HG03432 (cell line): ENCODE measurements at regions not wholly inside any gene's neighbourhood (a gene's known extent, or its start where the extent isn't known, plus 50 kb on each side); places are given as distances from the start of the nearest gene placed in this dataset.

Source experiments
- ATAC-seq: cut with Tn5 transposase; IDR thresholded peaks from one replicate; pipeline ENCODE4 v1.9.1; 2021; ENCODE audit warnings: mild to moderate bottlenecking, moderate library complexity; ENCODE audit not compliant: unreplicated experiment

DNA sequence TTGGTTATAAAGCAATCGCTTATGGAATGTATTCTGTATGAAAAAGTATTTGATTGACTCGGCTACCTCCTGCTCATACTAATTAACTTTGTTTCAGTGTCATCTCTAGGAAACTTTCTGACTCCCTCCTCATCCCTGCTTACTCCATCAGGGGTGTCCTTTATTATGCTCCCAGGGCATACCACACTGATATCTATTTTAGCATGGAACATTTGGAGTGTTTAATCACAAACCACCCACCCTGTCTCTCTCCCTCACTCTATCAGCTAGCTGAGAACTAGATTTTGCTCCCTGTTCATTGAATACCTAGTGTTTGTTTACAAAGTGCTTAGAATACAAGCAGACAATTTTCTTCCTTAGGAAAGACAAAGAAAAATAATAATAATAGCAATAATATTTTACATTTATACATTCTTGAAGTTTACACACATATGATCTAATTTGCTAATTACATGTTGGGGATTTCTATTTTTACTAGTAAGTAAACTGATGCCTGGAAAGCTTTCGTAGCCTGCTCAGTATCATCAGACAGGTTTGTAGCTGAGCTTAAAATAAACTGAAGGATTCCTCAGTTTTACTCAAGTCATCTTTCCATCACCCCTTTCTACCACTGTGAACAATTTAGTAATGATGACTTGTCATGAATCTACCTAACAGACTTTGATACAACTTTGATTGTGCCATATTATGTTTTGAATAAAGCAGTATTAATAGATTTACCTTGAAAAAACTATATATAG lies 811.4 kb upstream of the HS3ST1 start:
- ATAC-seq, result no peak

DNA sequence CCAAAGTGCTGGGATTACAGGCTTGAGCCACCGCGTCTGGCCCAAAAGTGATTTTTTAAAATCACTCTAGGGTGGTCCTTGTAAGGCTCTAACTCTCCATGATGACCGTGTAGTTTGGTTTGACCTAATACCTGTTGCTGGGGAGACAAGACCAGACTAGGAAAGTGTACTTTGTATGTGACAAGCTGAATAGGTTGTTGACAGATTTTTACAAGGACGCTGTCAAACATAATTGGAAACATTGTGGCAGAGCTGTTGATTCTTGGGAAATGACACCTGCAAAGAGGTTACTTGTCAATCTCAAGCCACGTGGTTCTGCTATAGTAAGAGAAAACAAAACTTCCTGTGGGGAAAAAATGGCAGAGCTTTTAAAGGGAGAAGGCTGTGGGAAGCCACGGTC lies 802.4 kb upstream of the HS3ST1 start:
- ATAC-seq, result no peak

DNA sequence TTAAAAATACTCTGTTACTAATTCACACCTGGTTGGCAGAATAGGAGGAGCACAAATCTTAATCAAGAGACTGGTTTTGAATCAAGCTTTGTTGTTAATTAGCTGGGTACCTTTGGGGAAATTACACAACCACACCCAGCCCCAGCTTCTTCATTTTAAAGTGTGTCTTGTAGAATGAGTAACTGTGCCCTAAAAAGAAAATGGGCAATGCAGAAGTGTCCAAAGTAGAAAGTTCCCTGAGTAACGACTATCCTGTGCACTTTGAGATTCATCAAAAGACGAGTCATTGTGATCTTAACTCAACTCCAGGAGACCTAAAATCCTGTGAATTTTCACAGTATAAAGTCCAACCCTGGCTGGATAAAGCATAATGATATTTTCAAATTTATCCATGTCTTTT lies 792.3 kb upstream of the HS3ST1 start:
- ATAC-seq, result no peak

DNA sequence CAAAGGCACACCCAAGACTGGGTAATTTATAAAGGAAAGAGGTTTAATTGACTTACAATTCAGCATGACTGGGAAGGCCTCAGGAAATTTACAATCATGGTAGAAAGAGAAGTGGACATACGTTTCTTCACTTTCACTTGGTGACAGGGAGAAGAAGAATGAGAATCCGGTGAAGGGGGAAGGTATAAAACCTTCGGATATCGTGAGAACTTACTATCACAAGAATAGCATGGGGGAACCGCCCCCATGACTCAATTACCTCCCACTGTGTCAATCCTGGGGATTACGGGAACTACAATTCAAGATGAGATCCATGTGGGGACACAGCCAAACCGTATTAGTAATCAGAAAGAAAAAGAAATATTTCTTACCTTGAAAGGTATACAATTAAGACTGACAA lies 782.9 kb upstream of the HS3ST1 start:
- ATAC-seq, result no peak

DNA sequence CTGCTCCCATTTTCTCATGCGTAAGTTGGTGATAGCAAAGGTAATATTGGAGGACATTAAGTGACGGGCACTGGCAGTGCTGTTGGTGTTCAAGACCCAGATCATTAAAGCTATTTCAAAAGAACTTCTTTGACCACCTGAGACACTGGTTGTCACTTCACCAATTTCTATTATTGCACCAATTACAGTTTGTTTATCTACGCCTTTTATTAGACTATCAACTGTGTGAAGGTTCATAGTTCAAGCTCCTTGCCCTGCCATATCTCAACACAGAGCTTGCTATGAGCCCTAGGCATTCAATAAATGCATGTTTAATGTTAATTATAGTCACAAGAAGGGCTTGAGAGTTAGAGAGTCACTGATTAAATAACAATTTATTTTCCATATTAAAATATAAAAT lies 778.7 kb upstream of the HS3ST1 start:
- ATAC-seq, result no peak

DNA sequence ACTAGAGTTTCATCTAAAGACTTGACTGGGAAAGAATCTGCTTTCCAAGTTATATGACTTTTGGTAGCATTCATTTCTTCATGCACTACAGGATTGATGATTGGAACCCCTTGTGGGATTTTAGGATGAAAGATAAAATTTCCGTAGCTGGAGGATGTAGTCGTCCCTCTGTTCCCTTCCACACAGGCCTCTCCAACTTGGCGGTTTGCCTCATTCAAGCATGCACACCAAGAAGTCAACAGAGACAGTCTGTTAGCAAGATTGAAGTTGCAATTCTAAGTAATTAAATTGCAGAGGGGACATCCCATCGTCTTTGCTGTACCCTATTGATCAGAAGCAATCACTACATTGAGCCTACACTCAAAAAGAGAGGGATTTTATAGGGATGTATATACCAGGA lies 777.4 kb upstream of the HS3ST1 start:
- ATAC-seq, result no peak

DNA sequence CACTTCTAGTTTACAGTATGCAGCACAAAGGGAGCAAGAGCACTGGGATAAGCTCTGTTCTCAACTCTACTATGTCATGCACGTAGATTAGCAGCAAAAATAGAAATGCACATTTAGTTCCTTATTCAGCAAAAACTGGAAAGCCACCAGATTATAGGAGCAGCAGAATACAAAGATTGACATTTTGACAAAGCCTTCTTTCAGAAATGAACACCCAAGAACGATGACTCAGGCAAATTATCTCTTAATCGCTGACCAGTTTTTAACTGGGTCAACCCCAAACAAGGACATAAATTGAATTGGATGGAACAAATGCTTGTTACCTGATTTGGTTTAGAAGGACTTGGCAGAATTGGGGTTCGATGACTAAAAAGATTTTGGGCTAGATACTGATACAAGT lies 775.3 kb upstream of the HS3ST1 start:
- ATAC-seq, result no peak

DNA sequence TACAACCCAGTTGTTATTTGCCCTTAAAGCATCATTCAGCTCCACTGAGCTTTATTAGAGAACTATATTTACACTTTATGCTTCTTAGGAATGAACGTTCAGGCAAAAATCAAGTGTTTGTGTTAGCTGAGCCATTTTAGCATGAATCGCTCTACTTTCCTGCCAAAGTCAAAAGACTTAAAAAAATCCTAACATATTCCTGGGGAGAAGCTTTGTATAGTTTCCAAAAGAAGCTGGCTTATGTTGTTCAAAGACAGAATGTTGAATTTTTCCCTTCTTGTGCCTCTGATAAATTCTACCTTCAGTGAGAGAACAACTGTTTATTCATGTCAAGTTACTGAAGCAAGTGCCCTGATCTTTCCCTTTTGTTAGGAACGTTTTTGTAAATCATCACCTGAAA lies 771.5 kb upstream of the HS3ST1 start:
- no peak for ATAC-seq

DNA sequence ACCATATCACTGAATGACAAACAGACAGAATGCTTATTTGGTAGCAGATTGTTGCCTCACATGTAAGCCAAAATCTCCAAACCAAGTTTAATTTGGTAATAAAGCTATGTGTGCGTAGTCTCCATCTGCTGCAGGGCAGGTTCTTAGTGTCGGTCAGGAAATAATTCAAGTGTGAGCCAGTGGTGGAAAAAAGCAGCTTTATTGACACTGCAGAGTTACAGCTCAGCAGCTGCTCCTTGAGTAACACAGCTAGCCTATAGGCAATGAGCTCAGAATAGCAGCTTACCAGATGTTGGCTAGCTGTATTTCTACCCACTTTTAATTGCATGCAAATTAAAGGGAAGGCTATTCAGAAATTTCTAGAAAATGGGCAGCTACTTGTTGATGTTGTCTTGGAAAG lies 757.8 kb upstream of the HS3ST1 start:
- no peak for ATAC-seq

DNA sequence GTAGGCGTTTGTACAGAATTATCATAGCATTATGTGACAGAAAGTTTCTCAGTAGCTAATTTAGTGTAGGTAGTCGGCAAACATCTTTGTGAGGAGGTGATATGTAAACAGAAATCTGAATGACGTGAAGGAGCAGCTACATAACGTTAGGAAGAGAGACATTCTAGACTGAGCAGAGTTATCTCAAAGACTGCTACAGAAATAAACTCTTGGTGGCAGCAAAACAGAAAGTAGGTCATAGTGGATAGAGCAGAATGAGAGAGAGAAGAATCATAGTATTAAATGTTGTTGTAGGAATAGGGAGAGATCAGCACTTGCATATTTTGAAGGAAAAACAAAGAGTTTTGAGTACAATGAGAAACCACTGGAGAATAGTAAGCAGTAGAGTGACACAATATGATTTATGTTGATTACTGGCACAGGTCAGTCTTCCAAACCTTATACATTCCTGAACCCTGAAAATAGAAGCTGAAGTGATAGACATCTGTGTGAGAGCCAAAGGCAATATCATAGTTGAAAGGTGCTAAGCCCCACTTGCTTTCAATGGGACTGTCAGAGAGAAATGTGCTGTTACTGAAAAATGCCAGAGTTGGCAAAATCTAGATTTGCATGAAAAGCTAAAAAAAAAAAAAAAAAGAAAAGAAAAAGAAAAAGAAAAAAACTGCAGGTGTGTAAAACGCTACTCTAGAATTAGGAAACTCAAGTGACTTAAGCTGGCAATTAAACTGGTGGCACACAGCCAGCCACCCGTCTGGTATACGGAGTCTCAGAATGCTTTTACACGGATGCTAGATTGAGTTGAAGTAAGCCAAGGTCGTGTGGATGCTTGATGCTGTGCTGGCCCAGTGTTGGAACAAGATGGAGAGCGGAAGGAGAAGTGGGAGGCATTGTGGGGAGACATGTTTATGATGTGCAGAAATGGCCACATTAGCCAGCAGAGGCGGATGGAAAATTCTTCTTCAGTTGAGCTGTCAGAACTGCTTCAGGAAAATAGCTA lies 750.2 kb upstream of the HS3ST1 start:
- ATAC-seq, result no peak

DNA sequence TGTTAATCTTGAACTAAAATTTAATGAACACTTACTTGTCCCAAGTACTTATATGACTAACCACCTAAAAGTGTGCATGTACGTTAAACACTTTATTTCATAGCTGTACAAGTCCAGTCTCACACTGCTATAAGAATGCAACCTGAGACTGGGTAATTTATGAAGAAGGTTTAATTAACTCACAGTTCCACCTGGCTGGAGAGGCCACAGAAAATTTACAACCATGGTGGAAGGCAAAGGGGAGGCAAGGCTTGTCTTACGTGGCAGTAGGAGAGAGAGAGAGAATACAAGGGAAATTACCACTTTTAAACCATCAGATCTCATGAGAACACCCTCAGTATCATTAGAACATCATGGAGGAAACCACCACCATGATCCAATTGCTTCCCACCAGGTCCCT lies 748.7 kb upstream of the HS3ST1 start:
- no peak for ATAC-seq

DNA sequence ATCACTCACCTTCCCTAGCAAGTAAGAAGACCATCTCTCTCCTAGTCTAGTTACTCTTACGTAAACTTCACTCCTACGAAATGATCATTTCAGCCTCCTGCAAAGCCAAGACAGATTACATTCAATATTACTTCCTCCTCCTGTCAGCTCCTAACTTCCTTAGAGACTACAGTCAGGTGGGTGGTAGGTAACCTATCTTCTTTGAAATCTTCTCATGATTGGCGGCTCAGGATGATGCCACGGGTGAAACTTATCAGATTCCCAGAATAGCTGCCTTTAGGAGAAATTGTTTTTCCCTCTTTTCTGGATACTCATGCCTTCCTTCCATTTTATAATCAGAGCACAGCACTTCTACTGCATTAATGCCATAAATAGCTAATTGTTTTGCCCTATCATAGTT lies 744.8 kb upstream of the HS3ST1 start:
- ATAC-seq, result no peak

DNA sequence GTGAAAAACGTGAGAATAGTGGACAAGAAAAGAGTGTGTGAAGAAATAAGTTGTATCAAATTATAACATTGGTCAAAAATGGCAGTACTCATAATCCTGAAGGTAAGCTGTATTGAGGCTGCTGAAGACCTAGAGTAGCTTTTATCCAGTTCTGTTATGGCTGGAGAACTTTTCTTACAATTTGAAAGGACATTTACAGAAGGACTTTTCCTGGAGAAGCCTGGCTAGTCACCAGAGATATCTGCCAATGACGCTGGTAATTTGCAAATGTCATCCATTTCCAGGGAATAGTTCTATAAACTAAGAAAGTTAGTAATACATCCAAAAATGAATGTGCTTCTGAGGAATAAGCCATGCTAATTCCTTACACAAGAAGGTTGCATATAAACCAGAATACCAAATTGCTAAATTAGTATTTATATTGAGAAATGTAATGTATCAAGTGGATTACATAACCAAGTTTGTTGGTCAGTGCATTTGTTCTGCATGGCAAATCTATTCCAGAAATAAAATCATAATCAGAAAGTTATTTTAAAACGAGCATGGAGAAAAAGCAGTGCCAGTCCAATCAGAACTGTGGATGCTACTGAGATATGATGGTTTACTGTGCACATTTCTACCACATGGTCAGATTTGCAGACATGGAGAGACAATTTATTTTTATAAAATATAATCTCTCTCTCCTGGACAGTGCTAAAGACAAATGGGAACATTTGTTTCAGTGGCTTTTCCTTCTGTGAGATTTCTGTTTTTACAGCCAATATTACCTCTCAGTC lies 743.7 kb upstream of the HS3ST1 start:
- no peak for ATAC-seq

DNA sequence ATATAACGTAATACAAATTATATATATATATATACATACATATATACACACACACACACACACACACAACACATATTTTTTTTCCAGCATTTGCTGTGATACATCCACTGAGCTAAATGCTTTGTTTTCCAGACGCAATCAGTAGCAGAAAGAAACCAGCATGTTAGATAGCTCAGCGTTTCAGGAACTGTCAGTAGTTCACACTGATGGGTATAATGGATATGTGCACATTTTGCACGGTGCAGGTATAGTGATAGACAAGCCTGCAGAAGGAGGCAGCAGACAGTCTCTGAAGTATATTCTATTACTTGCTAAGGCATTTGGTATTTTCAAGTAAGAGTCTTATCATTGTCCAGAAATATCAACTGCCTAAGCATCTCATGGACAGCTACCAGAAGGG lies 741.6 kb upstream of the HS3ST1 start:
- no peak for ATAC-seq

DNA sequence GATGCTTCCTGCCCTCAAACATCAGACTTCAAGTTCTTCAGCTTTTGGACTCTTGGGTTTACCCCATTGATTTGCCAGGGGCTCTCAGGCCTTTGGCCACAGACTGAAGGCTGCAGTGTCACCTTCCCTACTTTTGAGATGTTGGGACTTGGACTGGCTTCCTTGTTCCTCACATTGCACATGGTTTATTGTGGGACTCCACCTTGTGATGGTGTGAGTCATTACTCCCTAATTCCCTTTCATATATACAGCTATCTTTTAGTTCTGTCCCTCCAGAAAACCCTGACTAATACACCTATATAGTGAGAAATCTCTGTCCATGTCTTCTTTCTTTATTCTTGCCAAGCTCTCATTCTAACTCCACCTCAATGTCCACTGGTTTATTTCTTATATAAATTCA lies 736.9 kb upstream of the HS3ST1 start:
- no peak for ATAC-seq

DNA sequence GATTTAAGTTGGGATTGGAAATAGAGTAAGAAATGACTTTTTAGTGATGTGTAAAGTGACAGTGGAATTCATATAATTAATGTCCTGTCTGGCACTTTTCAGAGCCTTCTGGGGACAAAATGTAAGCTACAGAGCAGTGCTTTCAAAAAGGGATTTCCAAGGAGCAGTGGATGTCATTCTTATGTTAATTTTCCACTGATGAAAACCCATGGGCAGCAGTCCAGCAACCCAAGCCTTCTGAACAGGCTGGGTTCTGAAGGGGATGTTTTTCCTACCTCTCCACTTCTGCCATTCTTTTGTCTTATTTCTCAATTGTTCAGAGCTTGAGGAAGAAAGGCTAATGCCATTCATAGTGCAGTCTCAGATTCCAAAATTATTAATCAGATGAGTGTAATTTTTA lies 717.6 kb upstream of the HS3ST1 start:
- ATAC-seq, result no peak

DNA sequence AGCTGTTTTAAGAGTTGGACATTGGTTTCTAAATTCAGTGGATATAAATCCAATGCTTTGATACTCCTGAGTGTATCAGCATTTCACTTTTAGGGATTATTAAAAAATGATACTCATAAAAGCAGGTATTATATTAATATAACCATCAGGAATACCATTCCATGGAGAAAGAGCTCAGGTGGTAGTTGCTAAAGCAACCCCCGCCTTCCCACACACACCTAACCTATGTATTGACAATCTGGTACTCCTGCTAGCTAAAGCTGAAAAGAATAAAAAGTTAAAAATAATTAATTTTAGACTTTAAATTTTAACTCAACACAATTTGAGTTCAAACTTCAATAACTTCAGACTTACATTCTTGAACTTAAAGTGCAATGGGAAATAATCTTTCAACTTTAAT lies 717.1 kb upstream of the HS3ST1 start:
- ATAC-seq, result no peak

DNA sequence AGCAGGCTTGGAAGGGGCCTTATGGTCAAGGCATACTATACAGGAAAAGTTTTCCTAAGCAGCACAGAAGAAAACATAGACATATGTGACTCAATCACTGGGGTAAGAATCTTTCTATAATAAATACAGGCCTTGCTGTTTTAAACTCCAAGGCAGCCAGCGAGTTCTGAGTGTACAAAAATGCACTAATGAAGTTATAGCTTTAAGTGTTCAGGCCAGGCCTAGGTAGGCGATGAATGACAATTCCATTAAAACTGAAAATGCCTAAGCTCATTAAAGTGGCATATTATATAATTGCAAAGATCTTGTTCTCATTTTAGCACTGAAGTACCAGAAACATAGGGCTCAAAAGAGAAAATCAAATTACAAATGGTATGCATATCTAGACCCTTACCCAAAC lies 716.4 kb upstream of the HS3ST1 start:
- no peak for ATAC-seq

DNA sequence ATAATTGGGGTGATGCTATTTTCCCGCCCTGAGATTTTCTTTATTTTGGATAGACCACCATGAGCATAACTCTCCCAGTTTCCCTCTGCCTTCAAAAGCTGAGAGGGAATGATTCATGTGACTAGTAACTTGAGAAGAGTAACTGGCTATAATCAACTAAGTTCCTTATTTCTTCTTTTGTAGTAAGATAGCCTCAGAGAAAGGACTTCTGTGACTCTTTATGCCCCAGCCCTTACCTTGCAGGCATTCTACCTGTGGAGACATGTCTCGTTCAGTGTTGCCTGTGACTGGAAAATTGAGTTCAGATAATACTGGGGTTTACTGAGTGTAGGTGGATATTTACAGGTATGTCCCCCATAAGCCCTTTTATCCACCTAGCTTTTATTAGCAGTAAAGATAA lies 715.4 kb upstream of the HS3ST1 start:
- ATAC-seq, result no peak

DNA sequence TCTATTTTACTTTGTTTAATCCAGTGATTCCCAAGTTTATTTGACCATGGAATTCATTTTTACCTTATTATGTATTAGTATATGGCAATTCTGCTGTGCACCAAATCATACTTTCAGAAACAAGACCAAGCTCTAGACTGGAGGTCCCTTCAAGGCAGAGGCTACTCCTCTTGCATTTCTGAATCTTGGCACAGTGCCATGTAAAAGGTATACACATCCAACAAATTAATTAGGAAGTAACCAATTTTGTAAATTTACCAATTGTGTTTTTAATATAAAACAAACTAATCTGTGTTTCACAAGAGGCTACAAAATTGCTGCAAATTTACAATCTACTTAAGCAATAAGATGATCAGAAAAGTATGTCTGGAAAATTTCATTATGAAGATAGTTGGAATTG lies 712.2 kb upstream of the HS3ST1 start:
- ATAC-seq, result no peak

DNA sequence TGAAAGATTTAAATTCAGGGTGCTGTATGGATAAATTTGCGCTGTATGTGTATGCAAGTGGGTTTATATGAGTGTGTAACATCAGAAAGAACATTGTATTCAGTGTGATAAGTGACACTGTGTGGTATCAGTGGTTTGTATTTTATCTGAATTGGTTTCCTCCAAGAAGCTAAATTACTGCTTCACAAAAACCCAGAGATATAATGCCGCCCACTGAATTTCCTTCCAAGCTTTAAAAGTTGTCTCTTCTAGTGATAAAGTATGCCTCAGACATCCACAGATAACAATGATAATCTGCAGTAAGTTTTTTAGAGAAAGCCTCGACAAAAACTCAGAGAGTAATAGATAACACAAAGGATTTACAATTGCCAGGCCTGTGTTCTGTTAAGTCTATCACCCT lies 710.6 kb upstream of the HS3ST1 start:
- ATAC-seq, result no peak

DNA sequence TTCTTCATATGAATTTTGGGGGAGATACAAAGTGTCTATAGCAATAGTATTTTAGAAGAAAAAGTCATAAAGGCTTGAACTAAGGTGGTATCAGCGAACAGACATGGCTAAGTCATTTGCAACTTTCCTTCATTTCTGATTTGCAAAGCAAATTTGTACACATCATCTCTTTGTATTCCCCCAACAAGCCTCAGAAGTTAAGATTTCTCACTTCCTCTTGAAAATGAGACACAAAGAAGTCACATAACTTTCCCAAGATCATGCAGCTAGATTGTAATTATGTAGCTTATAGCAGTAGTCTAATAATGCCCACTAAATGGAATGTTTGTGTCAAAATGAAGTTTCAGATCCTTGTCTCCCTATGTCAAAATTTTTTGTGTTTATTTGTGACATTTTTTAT lies 709.8 kb upstream of the HS3ST1 start:
- no peak for ATAC-seq
